ENCODE measurements at regions not wholly inside any gene's neighbourhood (a gene's known extent, or its start where the extent isn't known, plus 50 kb on each side); places are given as distances from the start of the nearest gene placed in this dataset.
"Not testable (repeated sequence)": the region's sequence is repeated elsewhere in the genome, so short reads cannot be mapped to it uniquely, and the experiment has no call there.

GRCh38 chr10:26355241-26355640 lies 82.9 kb upstream of the APBB1IP start:
- DNase-seq (no peak), ATAC-seq (no peak)

GRCh38 chr10:26357203-26357602 lies 80.9 kb upstream of the APBB1IP start:
- DNase-seq = no peak

GRCh38 chr10:26358071-26358470 lies 80.1 kb upstream of the APBB1IP start:
- ATAC-seq (no peak), DNase-seq (no peak)

More at GRCh38 chr10:26357203-26357602, 80.9 kb upstream of the APBB1IP start:
- peak; percentile 81 for ATAC-seq

- DNase-seq (no peak), ATAC-seq (no peak)
Observed at GRCh38 chr10:26359670-26360069, 78.5 kb upstream of the APBB1IP start.

- DNase-seq (no peak), ATAC-seq (no peak)
Observed at GRCh38 chr10:26361351-26361750, 76.8 kb upstream of the APBB1IP start.

GRCh38 chr10:26361971-26362370 lies 76.2 kb upstream of the APBB1IP start:
- DNase-seq (no peak), ATAC-seq (no peak)

GRCh38 chr10:26365681-26366358 lies 72.3 kb upstream of the APBB1IP start:
- DNase-seq (peak; percentile 10), ATAC-seq (peak; percentile 61)

- not testable (repeated sequence) for ATAC-seq, DNase-seq
Observed at GRCh38 chr10:26367035-26367434, 71.1 kb upstream of the APBB1IP start.

- peak; percentile 59 for DNase-seq
- no peak for ATAC-seq
Observed at GRCh38 chr10:26367771-26368170, 70.4 kb upstream of the APBB1IP start.

- DNase-seq (no peak), ATAC-seq (no peak)
Observed at GRCh38 chr10:26368463-26368862, 69.7 kb upstream of the APBB1IP start.

GRCh38 chr10:26372513-26373354 lies 65.4 kb upstream of the APBB1IP start:
- ATAC-seq (no peak), DNase-seq (no peak)

- no peak for ATAC-seq
- DNase-seq = no peak
Observed at GRCh38 chr10:26374426-26374825, 63.7 kb upstream of the APBB1IP start.

GRCh38 chr10:26377224-26377810 lies 60.8 kb upstream of the APBB1IP start:
- ATAC-seq, DNase-seq: not testable (repeated sequence)

GRCh38 chr10:26378861-26379294 lies 59.3 kb upstream of the APBB1IP start:
- no peak for DNase-seq
- ATAC-seq = no peak

- DNase-seq (no peak), ATAC-seq (no peak)
Observed at GRCh38 chr10:26380815-26381214, 57.3 kb upstream of the APBB1IP start.

- no peak for DNase-seq
- no peak for ATAC-seq
Observed at GRCh38 chr10:26381986-26382385, 56.2 kb upstream of the APBB1IP start.

- DNase-seq (no peak), ATAC-seq (no peak)
Observed at GRCh38 chr10:26384600-26384999, 53.5 kb upstream of the APBB1IP start.

- no peak for ATAC-seq
Observed at GRCh38 chr10:26385443-26385842, 52.7 kb upstream of the APBB1IP start.

GRCh38 chr10:26386781-26387180 lies 51.4 kb upstream of the APBB1IP start:
- DNase-seq = no peak
- peak; percentile 82 for ATAC-seq

More at GRCh38 chr10:26385443-26385842, 52.7 kb upstream of the APBB1IP start:
- DNase-seq = no peak

Measured in stimulated activated naive CD8-positive, alpha-beta T cell treated with anti-CD3 and anti-CD28 coated beads, Interleukin-15, Interleukin-2, amounts not matched to agents 100 U/mL and 50 U/mL, for 24 hours (primary cell).